ENCODE measurements at regions not wholly inside any gene's neighbourhood (a gene's known extent, or its start where the extent isn't known, plus 50 kb on each side); places are given as distances from the start of the nearest gene placed in this dataset.

- TF ChIP-seq POLR2A (IDR thresholded peaks at IDR 0.05) = no peak
- no peak for TF ChIP-seq CTCF (IDR thresholded peaks at IDR 0.05)
- TF ChIP-seq POLR2AphosphoS5 (IDR thresholded peaks at IDR 0.05) = no peak
- no peak for TF ChIP-seq EP300 (IDR thresholded peaks at IDR 0.05)
Measured at GRCh38 chr1:224047538-224047937, 66.4 kb upstream of the FBXO28 start.
